NCI-H2171 treated with DMSO at 0.1 percent for 48 hours (cell line): ENCODE measurements at regions not wholly inside any gene's neighbourhood (a gene's known extent, or its start where the extent isn't known, plus 50 kb on each side); places are given as distances from the start of the nearest gene placed in this dataset.
"Not testable (repeated sequence)": the region's sequence is repeated elsewhere in the genome, so short reads cannot be mapped to it uniquely, and the experiment has no call there.

Source experiments
- DNase-seq: peaks from one replicate; lab custom pipeline; 2025; lab: John Stamatoyannopoulos, UW

GRCh38 chr4:169894767-169895166 lies 131.4 kb downstream of the MFAP3L start:
- DNase-seq = not testable (repeated sequence)

- no peak for DNase-seq
These were observed 128.1 kb upstream of the HPF1 start for GRCh38 chr4:169885893-169886292.

GRCh38 chr4:169881769-169882168 lies 124.0 kb upstream of the HPF1 start:
- DNase-seq = no peak

- DNase-seq = no peak
These were observed 112.8 kb upstream of the HPF1 start for GRCh38 chr4:169870507-169870906.

GRCh38 chr4:169869490-169869889 lies 111.7 kb upstream of the HPF1 start:
- DNase-seq = no peak

- DNase-seq = no peak
These were observed 103.8 kb upstream of the HPF1 start for GRCh38 chr4:169861593-169861992.

- no peak for DNase-seq
These were observed 101.8 kb upstream of the HPF1 start for GRCh38 chr4:169859366-169860216.

- DNase-seq = no peak
These were observed 96.3 kb upstream of the HPF1 start for GRCh38 chr4:169854090-169854489.

- DNase-seq = no peak
These were observed 94.7 kb upstream of the HPF1 start for GRCh38 chr4:169852481-169852880.

- no peak for DNase-seq
These were observed 94.0 kb upstream of the HPF1 start for GRCh38 chr4:169851750-169852149.

- no peak for DNase-seq
These were observed 91.7 kb upstream of the HPF1 start for GRCh38 chr4:169849456-169849855.

- no peak for DNase-seq
These were observed 90.3 kb upstream of the HPF1 start for GRCh38 chr4:169848018-169848417.

- no peak for DNase-seq
These were observed 89.4 kb upstream of the HPF1 start for GRCh38 chr4:169847171-169847570.

- no peak for DNase-seq
These were observed 88.7 kb upstream of the HPF1 start for GRCh38 chr4:169846396-169846795.

GRCh38 chr4:169841776-169842175 lies 84.0 kb upstream of the HPF1 start:
- DNase-seq = no peak

- no peak for DNase-seq
These were observed 82.8 kb upstream of the HPF1 start for GRCh38 chr4:169840554-169840953.

GRCh38 chr4:169828329-169828728 lies 70.6 kb upstream of the HPF1 start:
- DNase-seq = not testable (repeated sequence)

- DNase-seq = no peak
These were observed 69.0 kb upstream of the HPF1 start for GRCh38 chr4:169826634-169827187.

- no peak for DNase-seq
These were observed 65.9 kb upstream of the HPF1 start for GRCh38 chr4:169823685-169824084.

- no peak for DNase-seq
These were observed 63.7 kb upstream of the HPF1 start for GRCh38 chr4:169821402-169821801.

GRCh38 chr4:169818063-169818679 lies 60.4 kb upstream of the HPF1 start:
- no peak for DNase-seq

- no peak for DNase-seq
These were observed 57.9 kb upstream of the HPF1 start for GRCh38 chr4:169815606-169816005.

- no peak for DNase-seq
These were observed 53.7 kb upstream of the HPF1 start for GRCh38 chr4:169811476-169811875.
